H9 (cell line): ENCODE measurements at regions not wholly inside any gene's neighbourhood (a gene's known extent, or its start where the extent isn't known, plus 50 kb on each side); places are given as distances from the start of the nearest gene placed in this dataset.

Source experiments
- DNase-seq: peaks from one replicate; pipeline ENCODE4 v3.0.0-alpha.2; 2017
- H2AFZ ChIP-seq: one replicate; pipeline ENCODE4 v1.6.1; 2013; ENCODE audit warnings: mild to moderate bottlenecking, low read length, control low read depth, moderate library complexity
- H2AK5ac ChIP-seq: 2 replicates; pipeline ENCODE4 v1.6.1; 2013; ENCODE audit warnings: low read length, control low read depth, mixed read lengths; ENCODE audit not compliant: insufficient read length
- H2BK120ac ChIP-seq: one replicate; pipeline ENCODE4 v1.6.1; 2013; ENCODE audit warnings: low read depth, mild to moderate bottlenecking, low read length, control low read depth, inconsistent platforms; ENCODE audit not compliant: poor library complexity, severe bottlenecking
- H2BK12ac ChIP-seq: 2 replicates; pipeline ENCODE4 v1.6.1; 2013; ENCODE audit warnings: low read length, control low read depth, mixed read lengths, low read depth; ENCODE audit not compliant: insufficient read length
- H2BK15ac ChIP-seq: 2 replicates; pipeline ENCODE4 v1.6.1; 2013; ENCODE audit warnings: low read depth, low read length, control low read depth
- H2BK20ac ChIP-seq: one replicate; pipeline ENCODE4 v1.6.1; 2013; ENCODE audit warnings: low read depth, mild to moderate bottlenecking, low read length, control low read depth, inconsistent platforms; ENCODE audit not compliant: poor library complexity, severe bottlenecking
- H2BK5ac ChIP-seq: 2 replicates; pipeline ENCODE4 v1.6.1; 2013; ENCODE audit warnings: low read length, control low read depth, mixed read lengths; ENCODE audit not compliant: insufficient read length
- H3K14ac ChIP-seq: 2 replicates; pipeline ENCODE4 v1.6.1; 2013; ENCODE audit warnings: low read length, control low read depth; ENCODE audit not compliant: insufficient read depth
- H3K18ac ChIP-seq: 2 replicates; pipeline ENCODE4 v1.6.1; 2013; ENCODE audit warnings: low read depth, mild to moderate bottlenecking, mixed read lengths, low read length, control low read depth; ENCODE audit not compliant: insufficient read length
- H3K23ac ChIP-seq: 2 replicates; pipeline ENCODE4 v1.6.1; 2013; ENCODE audit warnings: low read length, control low read depth, mixed read lengths, low read depth; ENCODE audit not compliant: insufficient read length
- H3K23me2 ChIP-seq: 2 replicates; pipeline ENCODE4 v1.6.1; 2013; ENCODE audit warnings: low read depth, mild to moderate bottlenecking, mixed read lengths, low read length, control low read depth; ENCODE audit not compliant: insufficient read length, poor library complexity, severe bottlenecking
- H3K27ac ChIP-seq: 2 replicates; pipeline ENCODE4 v1.5.1; 2013; ENCODE audit warnings: low read length, control low read depth, mixed read lengths, low read depth; ENCODE audit not compliant: insufficient read length
- H3K27me3 ChIP-seq: 2 replicates; pipeline ENCODE4 v1.6.1; 2013; ENCODE audit warnings: low read length, control low read depth, inconsistent platforms; ENCODE audit not compliant: insufficient read depth
- H3K4ac ChIP-seq: 2 replicates; pipeline ENCODE4 v1.6.1; 2013; ENCODE audit warnings: low read depth, mild to moderate bottlenecking, control low read depth, inconsistent platforms, low read length, moderate library complexity
- H3K4me1 ChIP-seq: 2 replicates; pipeline ENCODE4 v1.6.1; 2013; ENCODE audit warnings: low read length, control low read depth, inconsistent platforms; ENCODE audit not compliant: insufficient read depth
- H3K4me2 ChIP-seq: 2 replicates; pipeline ENCODE4 v1.6.1; 2013; ENCODE audit warnings: low read length, control low read depth, mixed read lengths; ENCODE audit not compliant: insufficient read length, insufficient read depth
- H3K56ac ChIP-seq: 2 replicates; pipeline ENCODE4 v1.6.1; 2013; ENCODE audit warnings: low read depth, mild to moderate bottlenecking, mixed read lengths, low read length, control low read depth; ENCODE audit not compliant: insufficient read length
- H3K79me1 ChIP-seq: 2 replicates; pipeline ENCODE4 v1.6.1; 2013; ENCODE audit warnings: low read depth, mild to moderate bottlenecking, moderate library complexity, low read length, control low read depth, inconsistent platforms; ENCODE audit not compliant: insufficient read depth, poor library complexity, severe bottlenecking
- H3K79me2 ChIP-seq: 2 replicates; pipeline ENCODE4 v1.6.1; 2013; ENCODE audit warnings: low read length, control low read depth, inconsistent platforms; ENCODE audit not compliant: insufficient read depth
- H3K9ac ChIP-seq: 2 replicates; pipeline ENCODE4 v1.6.1; 2013; ENCODE audit warnings: low read length, control low read depth, mixed read lengths; ENCODE audit not compliant: insufficient read length; ENCODE audit errors: extremely low read depth
- H3K9me3 ChIP-seq: one replicate; pipeline ENCODE4 v1.6.1; 2013; ENCODE audit warnings: low read depth, low read length, inconsistent platforms; ENCODE audit not compliant: control insufficient read depth
- H3T11ph ChIP-seq: one replicate; pipeline ENCODE4 v1.6.1; 2013; ENCODE audit warnings: mild to moderate bottlenecking, low read length, control low read depth, inconsistent platforms
- H4K20me1 ChIP-seq: one replicate; pipeline ENCODE4 v1.6.1; 2013; ENCODE audit not compliant: control insufficient read depth, insufficient read length, insufficient read depth
- H4K5ac ChIP-seq: 2 replicates; pipeline ENCODE4 v1.6.1; 2013; ENCODE audit warnings: low read depth, mild to moderate bottlenecking, mixed read lengths, low read length, control low read depth; ENCODE audit not compliant: insufficient read length
- H4K8ac ChIP-seq: replicated peaks from 2 replicates; pipeline ENCODE4 v1.6.1; 2013; ENCODE audit warnings: low read length, control low read depth, mixed read lengths, low read depth; ENCODE audit not compliant: insufficient read length
- H4K91ac ChIP-seq: 2 replicates; pipeline ENCODE4 v1.6.1; 2013; ENCODE audit warnings: low read depth, mild to moderate bottlenecking, moderate library complexity, mixed read lengths, low read length, control low read depth; ENCODE audit not compliant: insufficient read length
- H3K27ac Mint-ChIP-seq, 3 experiments: 2 replicates in 2 of 3; 3 replicates in 1 of 3; pipeline ENCODE4 v1.8.0; 2020 to 2021; ENCODE audit warnings: mixed read lengths in 3 of 3, mild to moderate bottlenecking in 1 of 3, moderate library complexity in 1 of 3
- H3K27me3 Mint-ChIP-seq: 2 replicates; pipeline ENCODE4 v1.8.0; 2021; ENCODE audit warnings: low read depth, mild to moderate bottlenecking, moderate library complexity, mixed read lengths
- H3K36me3 Mint-ChIP-seq, 3 experiments: 2 replicates in 2 of 3; 3 replicates in 1 of 3; pipeline ENCODE4 v1.8.0; 2020 to 2021; ENCODE audit warnings: low read depth in 3 of 3, mixed read lengths in 3 of 3; ENCODE audit not compliant: insufficient read depth in 1 of 3
- H3K4me1 Mint-ChIP-seq, 2 experiments: 2 replicates each; pipeline ENCODE4 v1.8.0; 2020; ENCODE audit warnings: mixed read lengths in 2 of 2
- H3K4me3 Mint-ChIP-seq, 2 experiments: 2 replicates in 1 of 2; 3 replicates in 1 of 2; pipeline ENCODE4 v1.8.0; 2020 to 2021; ENCODE audit warnings: mild to moderate bottlenecking in 2 of 2, mixed read lengths in 2 of 2, moderate library complexity in 1 of 2
- H3K9me3 Mint-ChIP-seq, 2 experiments: 2 replicates in 1 of 2; 3 replicates in 1 of 2; pipeline ENCODE4 v1.8.0; 2020; ENCODE audit warnings: mild to moderate bottlenecking in 2 of 2, mixed read lengths in 2 of 2, moderate library complexity in 1 of 2
- CTCF ChIP-seq: fragments of 200-600 bp; sonication (generic); conservative IDR thresholded peaks from 3 replicates; pipeline ENCODE4 v1.8.0; 2021; ENCODE audit warnings: antibody characterized with exemption, mild to moderate bottlenecking
- WGBS: extraction: QIAGEN DNeasy Blood & Tissue Kit; methylation state at CpG from one replicate; pipeline ENCODE4 v1.1.7; 2013; ENCODE audit warnings: missing lambda C conversion rate, low lambda C conversion rate, mixed read lengths; ENCODE audit not compliant: insufficient read length; ENCODE audit errors: extremely low coverage; 5-methylcytosine and 5-hydroxymethylcytosine counted together

- H3K56ac ChIP-seq, result no peak overlapping the region
- no peak overlapping the region for H3K9ac ChIP-seq
- H3K36me3 Mint-ChIP-seq, result no peaks in the 10 kb centered on the region
- H2BK20ac ChIP-seq, result no peak overlapping the region
- H3K4me1 ChIP-seq, result no peaks in the 10 kb centered on the region
- H3T11ph ChIP-seq, result no peak overlapping the region
- H3K9me3 Mint-ChIP-seq, result no peaks in the 10 kb centered on the region
- no peaks in the 10 kb centered on the region for H3K27me3 ChIP-seq
- H4K20me1 ChIP-seq, result no peaks in the 10 kb centered on the region
- H3K4me3 Mint-ChIP-seq, result no peak overlapping the region
- no peaks in the 10 kb centered on the region for H3K4me1 Mint-ChIP-seq
- no peaks in the 10 kb centered on the region for H3K9me3 ChIP-seq
- no peak for TF ChIP-seq CTCF
- no peak overlapping the region for H2BK15ac ChIP-seq
- peak overlapping the region; percentile 8 for H2AFZ ChIP-seq
- H3K4me2 ChIP-seq, result no peak overlapping the region
- no peak overlapping the region for H4K5ac ChIP-seq
- H3K23me2 ChIP-seq, result no peaks in the 10 kb centered on the region
- WGBS, result no CpG with 5 or more reads among the region's 3 CpGs
- H2BK120ac ChIP-seq, result no peak overlapping the region
- H3K18ac ChIP-seq, result no peak overlapping the region
- H2BK12ac ChIP-seq, result no peak overlapping the region
- no peak for DNase-seq
- no peak overlapping the region for H2BK5ac ChIP-seq
- H3K23ac ChIP-seq, result no peak overlapping the region
- H3K14ac ChIP-seq, result no peak overlapping the region
- H3K79me1 ChIP-seq, result no peaks in the 10 kb centered on the region
- no peak overlapping the region for H2AK5ac ChIP-seq
- H3K27ac Mint-ChIP-seq, result no peak overlapping the region
- H4K8ac ChIP-seq, result no peak overlapping the region
- H4K91ac ChIP-seq, result no peak overlapping the region
- no peak overlapping the region for H3K4ac ChIP-seq
- no peaks in the 10 kb centered on the region; the same call in none of the 2 replicates for H3K27me3 Mint-ChIP-seq
- no peaks in the 10 kb centered on the region for H3K79me2 ChIP-seq
- no peak overlapping the region for H3K27ac ChIP-seq
These were observed 114.8 kb upstream of the PTGFR start for GRCh38 chr1:78375996-78376395.
